HL-60/S4 treated with retinoic acid at 250 ng/mL for 4 days and 3 days (cell line): ENCODE measurements at regions not wholly inside any gene's neighbourhood (a gene's known extent, or its start where the extent isn't known, plus 50 kb on each side); places are given as distances from the start of the nearest gene placed in this dataset.
"Not testable (repeated sequence)": the region's sequence is repeated elsewhere in the genome, so short reads cannot be mapped to it uniquely, and the experiment has no call there.

Experiments
- in situ Hi-C: fragments of 300-500 bp; cut with MboI; formaldehyde crosslinking; loops from 2 replicates; pipeline ENCODE4 v1.7.0; 2022; ENCODE audit warnings: low sequenced_read_pairs

DNA sequence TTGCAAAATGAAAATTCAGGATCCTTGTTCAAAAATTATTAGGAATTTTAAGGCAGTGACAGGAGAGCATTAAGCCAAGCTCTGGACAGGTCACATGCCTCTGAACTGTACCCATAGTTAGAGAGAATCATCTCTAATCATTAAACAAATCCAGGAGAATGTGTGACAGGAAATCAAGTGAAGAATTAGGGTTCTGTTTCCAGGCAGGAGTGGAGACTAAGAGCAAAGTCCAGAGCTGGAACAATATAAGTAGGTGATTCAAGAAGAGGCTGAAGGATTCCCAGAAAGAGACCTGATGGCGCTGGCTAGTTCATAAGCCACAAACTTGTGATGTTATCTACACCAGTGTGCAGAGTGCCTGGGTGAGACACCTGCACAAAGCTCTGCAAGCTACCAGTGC, 104.6 kb upstream of the PRKG2 start:
- in situ Hi-C loops, result no loop called here

DNA sequence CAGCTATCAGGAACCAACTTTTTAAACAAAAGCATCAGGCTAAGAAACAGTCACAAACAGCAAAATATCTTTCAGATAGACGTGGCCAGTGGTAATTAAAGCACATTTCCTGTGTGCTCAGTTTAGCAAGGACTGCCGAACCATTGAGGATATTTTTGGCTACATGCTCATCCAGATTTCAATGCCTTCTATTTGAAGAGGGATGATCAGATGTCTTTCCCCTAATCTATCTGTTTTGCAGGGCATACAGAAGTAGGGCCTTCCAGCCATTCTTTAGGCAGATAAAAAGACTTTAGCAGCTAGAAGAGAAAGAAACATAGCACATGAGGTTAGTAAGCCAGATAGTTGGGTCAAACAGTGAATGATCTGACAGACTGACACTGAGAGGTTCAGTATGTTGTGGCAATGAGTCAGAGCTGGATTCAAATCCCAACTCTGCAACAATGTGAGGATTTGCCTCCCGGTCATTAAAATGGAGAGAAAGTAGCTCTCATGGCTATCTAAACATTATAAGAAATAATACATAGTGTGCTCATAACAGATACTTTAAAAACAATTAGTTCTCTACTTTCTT, 100.0 kb upstream of the PRKG2 start:
- in situ Hi-C loops, result no loop called here

DNA sequence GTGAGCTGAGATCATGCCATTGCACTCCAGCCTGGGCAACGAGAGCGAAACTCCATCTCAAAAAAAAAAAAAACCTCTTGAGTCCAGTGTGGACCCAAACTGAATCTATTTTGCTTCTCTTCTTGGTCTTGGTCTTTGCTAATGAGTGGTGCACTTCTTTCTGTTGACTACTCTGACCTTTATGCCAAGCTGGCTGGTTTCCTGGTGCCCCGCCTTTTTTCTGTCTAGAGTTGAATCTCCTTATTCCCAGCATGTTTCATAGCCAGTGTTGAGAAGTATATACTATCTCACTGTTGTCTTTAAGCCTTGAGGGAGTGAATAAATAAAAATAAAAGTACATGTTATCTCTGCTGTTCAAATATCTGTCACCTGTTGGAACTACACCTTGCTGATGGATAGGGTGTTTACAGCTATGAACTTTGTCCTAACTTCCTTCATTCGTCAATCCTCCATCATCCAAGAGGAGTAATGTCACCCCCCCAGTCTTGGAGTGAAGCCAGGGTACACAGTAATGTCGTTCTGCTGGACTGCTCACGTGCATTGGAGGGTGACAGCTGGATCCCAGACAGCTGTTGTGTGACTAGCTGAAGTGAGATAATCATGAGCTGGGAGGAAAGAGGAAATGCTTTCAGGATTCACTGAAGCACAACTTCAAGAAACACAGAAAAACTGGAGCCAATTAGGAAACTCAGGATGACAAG, 99.3 kb upstream of the PRKG2 start:
- in situ Hi-C loops, result no loop called here

GRCh38 chr4:81307991-81308390, 93.0 kb upstream of the PRKG2 start:
- in situ Hi-C loops, result no loop called here

DNA sequence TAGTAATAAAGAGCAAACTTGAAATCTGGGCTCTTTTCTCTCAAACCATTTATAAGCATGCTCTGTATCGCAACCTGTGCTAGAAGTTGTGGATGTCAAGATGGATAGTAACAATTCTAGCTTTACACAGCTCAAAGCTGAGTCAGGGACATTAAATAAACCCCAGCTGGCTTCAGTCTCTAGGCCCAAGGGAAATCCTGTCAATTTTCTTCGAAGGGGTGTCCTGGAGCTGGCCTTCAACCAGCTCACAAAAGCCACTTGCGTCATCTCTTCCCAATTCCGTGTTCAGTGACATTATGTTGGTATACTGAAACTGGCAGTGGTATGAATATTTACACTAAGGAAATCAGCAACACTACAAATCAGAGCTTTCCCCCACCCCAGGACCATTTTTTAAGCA, 89.8 kb upstream of the PRKG2 start:
- in situ Hi-C loops, result no loop called here

DNA sequence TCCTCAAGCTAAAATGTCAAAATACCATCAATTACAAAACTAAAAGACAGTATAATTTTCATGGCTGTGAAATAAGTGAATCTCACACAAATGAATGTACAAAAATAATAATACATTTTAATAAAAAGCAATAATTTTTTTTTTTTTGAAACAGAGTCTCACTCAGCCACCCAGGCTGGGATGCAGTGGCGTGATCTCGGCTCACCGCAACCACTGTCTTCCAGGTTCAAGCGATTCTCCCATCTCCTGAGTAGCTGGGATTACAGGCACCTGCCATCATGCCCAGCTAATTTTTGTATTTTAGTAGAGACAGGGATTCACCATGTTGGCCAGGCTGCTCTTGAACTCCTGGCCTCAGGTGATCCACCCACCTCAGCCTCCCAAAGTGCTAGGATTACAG, 85.3 kb upstream of the PRKG2 start:
- in situ Hi-C loops, result not testable (repeated sequence)

GRCh38 chr4:81290813-81291212, 75.8 kb upstream of the PRKG2 start:
- in situ Hi-C loops, result no loop called here

- in situ Hi-C loops, result no loop called here
Observed at GRCh38 chr4:81287101-81287500, 72.1 kb upstream of the PRKG2 start.

DNA sequence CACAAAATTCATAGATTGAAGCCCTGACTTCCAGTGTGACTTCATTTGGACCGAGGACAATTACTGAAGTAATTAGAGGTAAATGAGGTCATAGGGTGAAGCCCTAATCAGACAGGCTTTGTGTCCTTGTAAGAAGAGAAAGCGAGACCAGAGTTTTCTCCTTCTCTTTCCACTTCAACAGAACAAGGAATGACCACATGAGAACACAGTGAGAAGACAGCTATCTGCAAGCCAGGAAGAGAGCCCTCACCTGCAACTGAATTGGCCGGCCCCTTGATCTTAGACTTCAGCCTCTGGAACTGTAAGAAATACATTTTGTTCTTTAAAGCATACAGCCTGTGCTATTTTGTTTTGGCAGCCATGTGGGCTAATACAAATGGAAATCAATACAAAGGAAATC, 67.1 kb upstream of the PRKG2 start:
- in situ Hi-C loops, result no loop called here

- in situ Hi-C loops, result no loop called here
Observed at GRCh38 chr4:81274460-81274859, 59.4 kb upstream of the PRKG2 start.

- in situ Hi-C loops, result no loop called here
Observed at GRCh38 chr4:81272671-81273070, 57.6 kb upstream of the PRKG2 start.
